Duodenal mucosa (tissue), 2 donors: ENCODE measurements at regions not wholly inside any gene's neighbourhood (a gene's known extent, or its start where the extent isn't known, plus 50 kb on each side); places are given as distances from the start of the nearest gene placed in this dataset.

Source experiments
- H3K27ac ChIP-seq: one replicate; pipeline ENCODE4 v1.7.0; 2013; ENCODE audit warnings: low read depth, low read length
- H3K27me3 ChIP-seq, 2 donors: one replicate each; pipeline ENCODE4 v1.7.0; 2013; ENCODE audit warnings: low read length in 2 of 2, control low read depth in 1 of 2; ENCODE audit not compliant: insufficient read depth in 2 of 2, control insufficient read depth in 1 of 2
- H3K36me3 ChIP-seq, 2 donors: one replicate each; pipeline ENCODE4 v1.7.0; 2013; ENCODE audit warnings: low read length in 2 of 2, control low read depth in 1 of 2; ENCODE audit not compliant: insufficient read depth in 2 of 2, control insufficient read depth in 1 of 2
- H3K4me1 ChIP-seq, 2 donors: one replicate each; pipeline ENCODE4 v1.7.0; 2013; ENCODE audit warnings: low read length in 2 of 2, control low read depth in 1 of 2; ENCODE audit not compliant: insufficient read depth in 2 of 2, control insufficient read depth in 1 of 2
- H3K4me3 ChIP-seq, 2 donors: one replicate each; pipeline ENCODE4 v1.7.0; 2013; ENCODE audit warnings: low read length in 2 of 2, low read depth in 1 of 2
- H3K9ac ChIP-seq, 2 donors: one replicate each; pipeline ENCODE4 v1.7.0; 2013; ENCODE audit warnings: low read length in 2 of 2, low read depth in 1 of 2
- H3K9me3 ChIP-seq, 2 donors: one replicate each; pipeline ENCODE4 v1.7.0; 2013; ENCODE audit warnings: low read length in 2 of 2, control low read depth in 1 of 2; ENCODE audit not compliant: control insufficient read depth in 1 of 2

DNA sequence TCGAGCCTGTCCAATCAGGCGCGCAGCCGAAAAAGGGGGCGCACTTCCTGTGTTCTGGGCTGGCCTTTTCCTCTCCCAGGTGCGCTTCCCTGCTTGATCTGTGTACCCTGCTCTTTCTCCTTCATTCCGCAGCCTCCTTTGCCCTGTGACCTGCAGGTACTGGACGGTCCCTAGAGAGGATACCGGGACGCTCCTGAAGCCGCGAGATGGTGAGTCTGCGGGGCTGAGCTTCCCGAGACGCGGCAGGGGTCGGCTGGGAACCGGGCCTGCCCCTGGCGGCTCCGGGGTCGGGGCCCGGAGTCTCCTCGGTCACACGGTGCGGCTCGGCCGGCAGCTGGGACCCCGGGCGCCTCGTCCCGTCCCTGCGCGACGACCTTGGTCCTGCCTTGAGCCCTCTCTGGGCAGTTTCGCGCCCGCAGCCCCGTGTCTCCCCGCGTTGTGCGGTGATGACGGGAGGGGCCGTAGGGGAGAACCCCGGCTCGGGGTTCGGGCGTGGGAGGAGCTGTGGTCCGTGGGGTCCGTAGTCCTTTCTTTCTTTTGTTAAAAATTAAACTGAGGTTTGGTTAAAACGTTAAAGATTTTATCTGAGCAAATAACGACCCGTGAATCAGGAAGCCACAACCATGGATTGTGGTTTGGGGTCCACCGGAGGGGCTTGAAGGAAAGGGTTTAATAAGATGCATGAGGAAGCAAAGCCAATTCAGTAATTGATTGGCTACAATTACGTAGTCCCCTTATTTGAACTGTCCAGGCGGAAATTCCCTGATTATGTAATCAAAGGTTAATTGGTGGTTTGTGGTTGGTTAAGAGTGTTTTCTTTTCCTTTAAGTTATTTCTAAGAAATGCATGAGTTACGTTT is 172.8 kb upstream of the ZNF267 start:
- Histone ChIP-seq H3K4me1 (peaks cover 7 to 10% of the 10 kb centered on the region in 2 donors), H3K27me3 (no peaks in the 10 kb centered on the region), H3K4me3 (peak overlapping the region; percentile 84 to 97), H3K9me3 (no peaks in the 10 kb centered on the region), H3K36me3 (peaks cover 21 to 31% of the 10 kb centered on the region in 2 donors), H3K27ac (peak overlapping the region; percentile 68), H3K9ac (peak overlapping the region; percentile 83)

DNA sequence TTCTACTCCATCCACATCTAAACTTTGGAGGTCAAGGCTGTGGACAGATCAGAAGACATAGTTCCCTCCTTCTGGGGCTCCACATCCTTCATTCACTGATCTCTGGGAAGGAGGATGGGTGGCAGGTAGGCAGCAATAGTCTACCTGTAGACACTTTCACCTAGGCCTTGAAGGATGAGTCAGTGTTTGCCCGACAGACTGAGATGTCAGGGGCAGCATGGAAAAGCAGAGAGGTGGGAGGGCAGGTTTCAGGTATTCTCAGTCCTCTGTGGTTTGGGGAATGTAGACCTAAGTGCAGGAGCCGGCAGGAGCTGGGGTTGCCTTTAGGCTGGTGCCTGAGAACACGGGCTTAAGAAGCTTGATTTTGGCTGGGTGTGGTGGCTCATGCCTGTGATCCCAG is 171.9 kb upstream of the ZNF267 start:
- Histone ChIP-seq H3K27ac (no peak overlapping the region), H3K36me3 (peaks cover 29 to 41% of the 10 kb centered on the region in 2 donors), H3K9ac (peak overlapping the region in 1 of 2 donors; percentile 83), H3K27me3 (no peaks in the 10 kb centered on the region), H3K9me3 (no peaks in the 10 kb centered on the region), H3K4me3 (peak overlapping the region; percentile 84 to 97), H3K4me1 (peaks cover 7 to 10% of the 10 kb centered on the region in 2 donors)

DNA sequence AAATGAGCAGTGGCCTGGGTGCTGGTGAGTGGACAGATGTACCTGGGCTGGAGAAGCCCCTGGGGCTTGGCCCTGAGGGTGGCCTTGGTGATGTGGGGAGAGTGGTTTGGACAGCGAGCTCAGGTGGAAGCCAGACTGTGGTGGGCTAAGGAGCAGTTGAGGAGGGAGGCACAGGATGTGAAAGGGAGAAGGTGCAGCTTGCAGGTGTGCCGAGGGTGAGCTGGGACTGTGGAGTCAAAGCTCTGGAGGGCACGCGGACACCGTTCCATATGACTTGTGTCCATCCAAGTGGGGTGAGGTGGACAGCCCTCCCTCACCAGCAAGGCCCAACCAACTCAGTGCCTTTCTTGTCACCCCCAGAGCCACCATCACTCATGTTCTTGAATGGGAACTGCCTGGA is 170.8 kb upstream of the ZNF267 start:
- Histone ChIP-seq H3K27ac (no peak overlapping the region), H3K27me3 (no peaks in the 10 kb centered on the region)

DNA sequence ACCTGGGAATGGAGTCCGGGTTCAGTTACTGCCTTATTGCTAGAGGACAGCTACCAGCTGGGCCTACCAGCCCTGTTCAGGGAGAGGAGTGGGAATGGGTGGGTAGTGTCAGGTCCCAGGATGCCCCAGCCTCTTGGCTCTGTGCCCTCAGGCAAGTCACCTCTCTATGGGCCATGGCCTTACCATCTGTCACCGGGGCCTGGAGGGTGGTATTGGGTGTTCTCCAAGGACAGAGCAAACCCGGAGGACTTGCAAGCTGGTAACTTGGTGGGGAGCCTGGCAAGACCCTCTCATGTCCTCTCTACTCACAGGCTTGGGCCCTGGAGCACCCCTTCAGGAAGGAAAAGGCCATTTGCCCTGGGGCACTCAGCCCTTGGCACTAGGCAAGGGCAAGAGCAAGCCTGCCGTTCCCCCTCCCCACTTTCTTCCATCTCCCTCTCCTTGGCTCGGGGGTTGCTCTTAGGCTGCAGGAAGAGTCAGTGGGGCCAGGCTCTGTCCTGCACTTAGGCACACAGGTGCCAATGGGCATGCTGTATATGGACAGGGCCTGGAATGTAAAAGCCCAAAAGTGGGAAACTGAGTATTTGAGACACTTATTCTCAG is 170.0 kb upstream of the ZNF267 start:
- Histone ChIP-seq H3K9ac (no peak overlapping the region), H3K36me3 (peaks cover 40 to 57% of the 10 kb centered on the region in 2 donors), H3K4me1 (peaks cover 7 to 10% of the 10 kb centered on the region in 2 donors), H3K27ac (no peak overlapping the region), H3K4me3 (no peak overlapping the region), H3K27me3 (no peaks in the 10 kb centered on the region), H3K9me3 (no peaks in the 10 kb centered on the region)

More for the DNA sequence above, 170.8 kb upstream of the ZNF267 start:
- Histone ChIP-seq H3K4me1 (peaks cover 7 to 10% of the 10 kb centered on the region in 2 donors), H3K9me3 (no peaks in the 10 kb centered on the region), H3K36me3 (peaks cover 34 to 49% of the 10 kb centered on the region in 2 donors), H3K4me3 (no peak overlapping the region), H3K9ac (no peak overlapping the region)

- Histone ChIP-seq H3K4me1 (peaks cover 7 to 10% of the 10 kb centered on the region in 2 donors), H3K9ac (no peak overlapping the region), H3K9me3 (no peaks in the 10 kb centered on the region), H3K27me3 (no peaks in the 10 kb centered on the region), H3K27ac (no peak overlapping the region), H3K36me3 (peaks cover 40 to 63% of the 10 kb centered on the region in 2 donors), H3K4me3 (no peak overlapping the region)
Observed at GRCh38 chr16:31704138-31704537, 169.5 kb upstream of the ZNF267 start.

DNA sequence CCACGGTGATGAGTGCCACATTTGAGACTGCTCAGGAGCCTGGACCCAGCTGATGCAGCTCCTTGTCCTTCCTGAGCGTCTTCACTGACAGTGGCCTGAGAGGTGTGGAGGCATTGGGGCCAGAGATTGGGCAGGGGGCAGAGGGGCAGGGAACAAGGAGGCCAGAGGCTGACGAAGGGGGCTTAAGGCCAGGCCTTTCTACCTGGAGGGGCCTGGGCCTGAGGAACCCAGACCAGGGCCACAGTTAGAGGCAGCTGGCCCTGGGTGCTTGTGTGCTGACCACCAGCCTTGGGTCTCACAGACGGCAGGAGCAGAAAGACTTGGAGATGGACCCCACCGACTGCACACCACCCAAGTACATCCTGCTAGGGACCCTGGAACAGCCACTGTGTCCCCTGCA is 168.2 kb upstream of the ZNF267 start:
- H3K36me3 ChIP-seq, result peaks cover 43 to 72% of the 10 kb centered on the region in 2 donors

GRCh38 chr16:31706318-31706717 is 167.3 kb upstream of the ZNF267 start:
- H3K4me1 ChIP-seq, result peaks cover 5 to 6% of the 10 kb centered on the region in 2 donors
- H3K27me3 ChIP-seq, result no peaks in the 10 kb centered on the region
- no peak overlapping the region for H3K4me3 ChIP-seq
- no peaks in the 10 kb centered on the region for H3K9me3 ChIP-seq
- H3K9ac ChIP-seq, result no peak overlapping the region
- peaks cover 43 to 72% of the 10 kb centered on the region in 2 donors for H3K36me3 ChIP-seq
- no peak overlapping the region for H3K27ac ChIP-seq

More for the DNA sequence above, 168.2 kb upstream of the ZNF267 start:
- Histone ChIP-seq H3K27ac (no peak overlapping the region), H3K27me3 (no peaks in the 10 kb centered on the region), H3K4me3 (no peak overlapping the region), H3K4me1 (peaks cover 7 to 10% of the 10 kb centered on the region in 2 donors), H3K9me3 (no peaks in the 10 kb centered on the region), H3K9ac (no peak overlapping the region)

DNA sequence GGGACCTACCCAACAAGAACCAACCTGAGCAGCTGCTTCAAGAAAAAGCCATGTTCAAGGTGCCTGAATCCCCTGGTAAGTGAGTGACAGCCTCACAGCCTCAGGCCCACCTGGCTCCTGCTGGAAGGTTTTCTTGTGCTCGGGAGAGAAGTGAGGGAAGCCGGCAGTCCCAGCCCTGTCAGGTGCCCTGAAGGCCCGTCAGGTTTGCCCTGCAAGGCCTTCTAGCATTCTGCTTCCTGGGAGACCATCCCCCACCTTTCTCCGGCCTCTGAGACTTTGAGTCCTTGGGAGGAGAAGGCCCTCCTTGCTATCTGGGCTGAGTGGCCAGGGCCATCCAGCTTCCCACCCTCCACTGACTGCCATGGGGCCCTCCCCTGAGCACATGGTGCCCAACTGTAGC is 166.7 kb upstream of the ZNF267 start:
- no peak overlapping the region for H3K4me3 ChIP-seq
- H3K9ac ChIP-seq, result no peak overlapping the region
- H3K27ac ChIP-seq, result no peak overlapping the region
- H3K36me3 ChIP-seq, result peaks cover 43 to 72% of the 10 kb centered on the region in 2 donors
- H3K4me1 ChIP-seq, result no peaks in the 10 kb centered on the region
- no peaks in the 10 kb centered on the region for H3K27me3 ChIP-seq
- no peaks in the 10 kb centered on the region for H3K9me3 ChIP-seq

DNA sequence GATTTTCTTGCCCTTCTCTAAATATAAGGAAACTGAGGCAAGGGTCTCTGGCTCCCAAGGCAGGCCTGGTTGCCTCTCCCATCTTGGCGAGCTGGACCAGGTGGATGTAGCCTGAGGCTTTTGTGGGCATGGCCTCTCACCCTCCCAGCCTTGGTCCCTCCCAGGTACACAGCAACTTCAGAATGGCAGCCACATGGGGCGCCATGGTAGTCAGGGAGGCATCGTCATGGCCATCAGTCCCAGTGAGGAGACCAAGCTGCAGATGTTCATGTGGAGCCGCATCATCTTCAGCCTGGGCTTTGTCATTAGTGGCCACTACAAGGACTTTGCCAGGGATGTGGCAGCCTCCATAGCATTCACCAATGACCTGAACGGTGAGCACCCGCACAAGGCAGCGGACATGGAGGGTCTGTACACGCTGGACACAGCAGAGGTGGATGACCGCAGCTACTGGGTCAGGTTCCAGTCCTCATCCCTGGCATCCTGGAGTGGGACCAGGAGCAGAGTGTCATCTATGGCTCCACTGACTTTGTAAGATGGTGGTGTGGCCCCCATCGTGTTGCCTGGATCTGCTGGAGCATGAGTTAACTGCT is 165.8 kb upstream of the ZNF267 start:
- H3K9me3 ChIP-seq, result no peaks in the 10 kb centered on the region
- H3K36me3 ChIP-seq, result peaks cover 43 to 70% of the 10 kb centered on the region in 2 donors

DNA sequence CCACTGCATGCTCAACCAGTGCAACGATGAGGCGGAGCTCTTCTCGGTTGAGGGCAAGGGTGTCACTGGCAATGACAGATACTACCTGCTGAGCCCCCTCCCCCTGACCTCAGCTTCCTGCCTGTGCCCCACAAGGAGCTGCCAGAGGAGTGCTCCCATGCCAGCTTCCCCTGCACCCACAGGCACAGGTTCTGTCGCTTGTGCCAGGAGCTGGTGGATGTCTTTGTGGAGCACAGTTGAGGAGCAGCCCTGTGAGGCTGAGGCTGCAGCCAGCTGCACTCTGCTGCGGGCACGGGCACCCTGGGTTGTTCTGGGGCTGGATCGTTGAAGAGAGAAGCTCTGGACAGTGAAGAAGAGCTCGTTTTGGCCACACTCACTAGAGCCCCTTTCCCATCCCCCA is 165.3 kb upstream of the ZNF267 start:
- Histone ChIP-seq H3K27me3 (no peaks in the 10 kb centered on the region), H3K36me3 (peaks cover 38 to 65% of the 10 kb centered on the region in 2 donors)

More for the DNA sequence above, 165.8 kb upstream of the ZNF267 start:
- H3K27ac ChIP-seq, result no peak overlapping the region
- H3K4me1 ChIP-seq, result no peaks in the 10 kb centered on the region
- no peaks in the 10 kb centered on the region for H3K27me3 ChIP-seq
- H3K4me3 ChIP-seq, result no peak overlapping the region
- no peak overlapping the region for H3K9ac ChIP-seq

More for the DNA sequence above, 165.3 kb upstream of the ZNF267 start:
- no peak overlapping the region for H3K4me3 ChIP-seq
- H3K27ac ChIP-seq, result no peak overlapping the region
- no peaks in the 10 kb centered on the region for H3K9me3 ChIP-seq
- H3K4me1 ChIP-seq, result no peaks in the 10 kb centered on the region
- no peak overlapping the region for H3K9ac ChIP-seq
